IPS DF 19.7 (cell line): ENCODE measurements at regions not wholly inside any gene's neighbourhood (a gene's known extent, or its start where the extent isn't known, plus 50 kb on each side); places are given as distances from the start of the nearest gene placed in this dataset.

Experiments
- DNase-seq: peaks from one replicate; pipeline ENCODE4 v3.0.0-alpha.2; 2013; ENCODE audit warnings: low read depth, low spot score

GRCh38 chr2:104756118-104756517, 97.8 kb upstream of the POU3F3 start:
- no peak for DNase-seq

GRCh38 chr2:104757056-104757455, 96.9 kb upstream of the POU3F3 start:
- DNase-seq: no peak

- DNase-seq: peak; percentile 90
Measured at GRCh38 chr2:104758199-104758620, 95.7 kb upstream of the POU3F3 start.

GRCh38 chr2:104762031-104762430, 91.9 kb upstream of the POU3F3 start:
- no peak for DNase-seq

GRCh38 chr2:104766683-104767082, 87.2 kb upstream of the POU3F3 start:
- peak; percentile 30 for DNase-seq

GRCh38 chr2:104768694-104769093, 85.2 kb upstream of the POU3F3 start:
- no peak for DNase-seq

GRCh38 chr2:104769096-104769495, 84.8 kb upstream of the POU3F3 start:
- no peak for DNase-seq

GRCh38 chr2:104772996-104773395, 80.9 kb upstream of the POU3F3 start:
- no peak for DNase-seq

GRCh38 chr2:104774631-104775030, 79.3 kb upstream of the POU3F3 start:
- DNase-seq: no peak

- no peak for DNase-seq
Measured at GRCh38 chr2:104777721-104778120, 76.2 kb upstream of the POU3F3 start.

GRCh38 chr2:104781151-104781550, 72.8 kb upstream of the POU3F3 start:
- no peak for DNase-seq

GRCh38 chr2:104784264-104784663, 69.7 kb upstream of the POU3F3 start:
- DNase-seq: no peak

GRCh38 chr2:104786204-104786603, 67.7 kb upstream of the POU3F3 start:
- no peak for DNase-seq

- DNase-seq: no peak
Measured at GRCh38 chr2:104786821-104787220, 67.1 kb upstream of the POU3F3 start.

- DNase-seq: no peak
Measured at GRCh38 chr2:104787298-104788065, 66.4 kb upstream of the POU3F3 start.

GRCh38 chr2:104788742-104789455, 65.0 kb upstream of the POU3F3 start:
- DNase-seq: no peak

GRCh38 chr2:104790100-104790811, 63.7 kb upstream of the POU3F3 start:
- DNase-seq: no peak

- DNase-seq: no peak
Measured at GRCh38 chr2:104790901-104791495, 62.9 kb upstream of the POU3F3 start.

- DNase-seq: no peak
Measured at GRCh38 chr2:104793966-104794365, 59.9 kb upstream of the POU3F3 start.

GRCh38 chr2:104794441-104794840, 59.5 kb upstream of the POU3F3 start:
- no peak for DNase-seq
